ENCODE measurements at regions not wholly inside any gene's neighbourhood (a gene's known extent, or its start where the extent isn't known, plus 50 kb on each side); places are given as distances from the start of the nearest gene placed in this dataset.
"Not testable (repeated sequence)": the region's sequence is repeated elsewhere in the genome, so short reads cannot be mapped to it uniquely, and the experiment has no call there.

DNA sequence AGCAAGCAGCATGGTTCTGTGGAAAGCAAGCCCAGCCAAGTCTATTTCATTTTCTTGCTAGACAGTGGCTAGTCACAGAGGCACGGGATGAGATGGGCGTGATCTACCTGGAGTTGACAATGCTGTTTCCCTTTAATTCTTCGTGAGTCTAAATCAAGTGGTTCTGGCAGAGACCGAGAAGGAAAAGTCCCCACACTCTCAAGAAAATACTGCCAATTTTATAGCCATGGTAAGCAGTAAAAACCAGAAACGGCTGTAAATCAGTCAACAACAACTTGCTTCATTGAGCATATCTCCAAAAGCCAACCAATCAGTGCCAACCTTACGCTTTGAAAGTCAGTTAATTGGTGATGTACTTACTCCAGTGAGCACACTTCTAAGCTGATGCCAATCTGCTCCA, 223.4 kb downstream of the SEC23IP start:
- DNase-seq: no peak

DNA sequence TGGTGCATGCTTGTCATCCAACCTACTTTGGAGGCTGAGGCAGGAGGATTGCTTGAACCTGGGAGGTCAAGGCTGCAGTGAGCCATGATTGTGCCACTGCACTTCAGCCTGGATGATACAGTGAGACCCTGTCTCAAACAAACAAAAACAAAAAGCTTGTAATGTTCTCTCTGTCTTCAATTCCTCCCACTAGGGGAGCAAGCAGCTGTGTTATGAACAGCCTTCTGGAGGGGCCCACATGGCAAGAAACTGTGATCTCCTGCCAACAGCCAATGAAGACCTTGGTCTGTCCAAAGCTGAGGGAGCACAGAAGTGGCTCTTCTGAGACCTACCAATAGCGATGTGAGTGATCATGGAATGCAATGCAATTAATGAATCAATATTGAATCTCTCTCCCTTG, 229.2 kb downstream of the SEC23IP start:
- no peak for DNase-seq

DNA sequence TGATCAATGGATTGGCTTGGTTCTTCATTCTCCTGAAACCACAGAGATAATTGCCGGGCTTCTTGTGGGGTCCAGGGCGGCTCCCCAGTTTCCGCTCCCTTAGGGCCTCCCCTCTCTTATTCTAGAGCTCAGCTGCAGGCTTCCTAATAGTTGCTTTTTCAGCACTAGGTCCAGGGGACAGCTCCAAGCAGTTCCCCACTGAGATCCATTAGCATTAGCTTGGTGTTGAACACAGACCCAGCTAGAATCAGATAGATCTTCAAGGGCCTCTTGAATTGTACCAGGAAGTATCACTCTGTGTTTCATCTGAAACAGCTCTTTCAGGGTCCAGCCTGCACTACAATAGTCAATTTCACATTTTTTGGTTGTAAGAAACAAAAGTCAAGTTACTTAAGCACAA, 238.7 kb downstream of the SEC23IP start:
- DNase-seq: no peak

DNA sequence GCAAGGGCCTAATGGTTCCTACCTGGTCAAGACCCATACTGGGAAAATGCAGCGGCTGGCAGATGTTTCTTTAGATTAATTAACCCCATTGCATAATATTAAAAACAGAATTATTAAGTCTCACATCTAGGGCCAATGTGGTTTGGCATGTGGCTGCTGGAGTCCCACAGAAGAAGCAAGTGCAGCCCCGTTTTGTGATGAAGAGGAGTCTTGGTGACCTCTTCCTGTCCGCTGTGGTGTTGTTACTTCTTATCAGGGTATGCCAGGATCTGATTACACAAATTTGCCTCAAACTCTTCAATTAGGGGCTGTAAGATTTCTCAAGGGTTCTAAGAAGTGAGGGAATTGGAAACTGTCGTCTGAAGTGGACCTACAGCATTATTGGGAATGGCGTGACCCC, 240.3 kb downstream of the SEC23IP start:
- DNase-seq: no peak

DNA sequence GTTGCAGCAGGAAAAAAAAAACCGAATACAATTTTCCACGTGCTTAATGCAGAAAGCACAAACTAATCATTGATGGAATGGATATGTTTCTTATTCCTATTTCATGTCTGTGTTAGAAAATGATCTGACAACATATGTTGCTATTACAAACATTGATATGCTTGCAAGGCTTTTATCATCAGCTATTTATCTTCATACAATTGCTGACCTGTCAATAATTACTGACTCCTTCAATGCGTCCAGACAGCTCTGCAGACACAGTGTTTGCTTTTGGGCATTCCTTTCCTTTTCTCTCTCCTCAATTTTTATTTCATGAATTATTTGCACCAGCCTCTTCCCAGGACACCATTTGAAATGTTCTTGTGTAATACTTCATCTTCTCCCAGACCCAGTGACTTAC, 246.2 kb downstream of the SEC23IP start:
- no peak for DNase-seq

DNA sequence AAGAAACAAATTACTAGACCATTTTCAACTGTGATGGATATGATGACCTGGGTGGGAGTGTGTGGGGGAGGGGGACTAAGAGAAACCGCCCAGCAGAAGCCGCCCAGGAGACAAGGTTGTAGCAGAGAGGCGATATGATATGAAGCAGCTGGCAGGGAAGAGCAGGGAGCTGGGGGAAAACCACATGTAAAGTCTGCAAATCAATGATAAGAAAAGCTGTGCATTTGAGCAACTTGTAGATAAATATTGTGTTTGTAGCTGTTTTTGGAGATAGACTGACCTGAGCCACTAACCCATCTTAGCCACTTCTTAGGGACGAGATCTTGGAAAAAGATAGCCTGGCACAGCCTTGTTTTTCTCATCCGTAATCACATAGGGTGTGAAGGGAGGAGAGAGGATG, 252.6 kb downstream of the SEC23IP start:
- DNase-seq: no peak

DNA sequence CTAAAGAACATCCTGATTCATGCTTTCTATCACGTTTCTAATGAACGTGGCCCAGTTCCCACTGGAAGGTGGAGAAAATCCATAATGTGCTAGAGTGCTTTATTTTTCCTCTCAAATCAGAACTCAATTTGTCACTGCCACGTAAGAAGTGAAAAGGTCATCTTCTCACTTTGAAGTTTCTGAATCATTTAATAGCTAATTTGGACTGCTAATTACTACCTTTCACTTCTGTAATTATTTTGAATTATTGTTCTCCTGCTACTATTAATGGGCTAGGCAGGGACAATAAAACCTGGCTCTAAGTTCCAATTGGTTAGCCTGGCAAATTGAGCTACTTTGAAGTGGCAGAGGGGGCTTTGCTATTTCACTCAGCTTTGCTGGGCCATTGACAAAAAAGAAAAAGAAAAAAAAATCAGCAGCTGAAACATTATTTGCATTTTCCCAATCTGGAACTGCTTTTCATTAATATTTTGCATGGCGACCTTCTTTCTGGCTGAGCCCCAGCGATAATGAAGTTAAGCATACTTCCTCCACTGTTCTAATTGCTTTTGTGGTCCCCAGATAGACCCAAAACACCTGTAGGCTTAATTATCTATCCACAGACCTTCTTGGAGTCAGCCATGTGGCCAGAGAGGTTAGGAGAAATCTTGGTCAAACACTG, 264.2 kb downstream of the SEC23IP start:
- no peak for DNase-seq

DNA sequence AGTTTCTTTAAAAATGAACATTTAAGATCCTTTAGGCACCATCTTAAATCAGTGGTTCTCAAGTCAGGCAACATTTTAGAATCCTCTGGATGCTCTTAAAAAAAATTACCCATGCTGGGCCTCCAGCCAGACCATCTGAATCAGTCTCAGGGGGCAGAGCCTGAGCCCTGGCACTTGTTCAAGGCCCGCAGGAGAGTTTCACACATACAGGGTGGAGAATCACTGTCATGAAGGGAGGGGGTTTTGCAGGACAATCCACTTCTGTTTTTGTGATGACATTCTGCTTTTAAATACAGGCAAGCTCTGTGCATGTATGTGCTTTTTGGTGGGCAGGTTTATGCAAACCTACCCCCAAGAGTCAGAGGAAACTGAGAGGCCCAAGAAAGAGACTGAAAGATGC, 268.6 kb downstream of the SEC23IP start:
- no peak for DNase-seq

DNA sequence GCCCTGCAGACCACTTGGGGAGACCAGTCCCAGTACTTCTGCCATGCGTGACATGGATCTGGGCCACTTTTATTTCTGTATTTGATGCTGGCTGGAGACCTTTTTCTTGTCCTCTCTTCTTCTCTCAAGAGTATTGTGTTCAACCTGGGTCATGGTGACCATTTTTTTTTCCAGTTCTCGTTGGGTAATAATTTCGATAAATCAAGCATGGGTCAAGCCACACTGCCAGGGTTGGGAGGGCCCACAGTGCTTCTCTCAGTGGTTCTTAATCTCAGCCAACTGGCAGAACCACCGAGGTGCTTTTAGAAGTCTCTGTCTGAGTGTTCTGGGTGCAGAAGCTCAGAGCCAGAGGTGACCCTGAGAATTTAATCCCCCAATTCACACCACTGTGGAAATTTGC, 269.9 kb downstream of the SEC23IP start:
- no peak for DNase-seq

DNA sequence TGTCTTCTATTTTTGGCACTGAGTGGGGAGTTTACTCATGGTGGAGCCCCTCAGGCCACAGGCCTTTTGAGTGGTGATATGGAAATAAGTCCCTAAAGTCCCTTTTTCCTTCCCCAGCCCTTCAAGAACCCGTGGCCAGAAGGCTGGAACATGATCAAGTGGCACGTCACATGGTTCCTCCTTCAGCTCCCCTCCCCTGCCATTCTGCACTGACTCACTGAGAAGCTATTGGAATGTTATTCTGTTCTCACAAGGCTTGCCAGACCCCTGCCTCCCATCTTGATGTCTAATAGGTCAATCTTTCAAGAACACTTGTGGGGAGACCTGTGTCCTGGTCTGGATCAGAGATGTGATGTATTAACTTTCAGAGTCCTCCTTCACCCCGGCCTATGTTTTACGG, 279.8 kb downstream of the SEC23IP start:
- no peak for DNase-seq

DNA sequence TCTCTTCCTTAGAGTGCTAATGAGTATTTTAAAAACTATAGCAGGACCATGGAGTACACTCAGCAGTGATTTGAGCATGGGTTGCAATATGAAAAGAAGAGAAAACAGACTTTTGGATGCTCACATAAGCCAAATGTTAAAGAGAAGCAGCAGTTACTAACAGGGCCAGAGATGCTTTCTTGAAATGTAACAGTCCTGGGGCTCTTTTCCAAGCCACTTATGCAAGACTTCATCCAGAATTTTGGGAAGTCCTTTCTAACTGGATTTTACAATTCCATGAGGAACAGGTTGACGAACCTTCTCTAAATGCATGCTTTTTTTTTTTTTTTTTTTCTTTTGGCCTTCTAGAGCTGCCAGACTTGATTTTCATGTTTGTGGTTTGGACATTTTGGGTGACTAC, 282.0 kb downstream of the SEC23IP start:
- DNase-seq: no peak

DNA sequence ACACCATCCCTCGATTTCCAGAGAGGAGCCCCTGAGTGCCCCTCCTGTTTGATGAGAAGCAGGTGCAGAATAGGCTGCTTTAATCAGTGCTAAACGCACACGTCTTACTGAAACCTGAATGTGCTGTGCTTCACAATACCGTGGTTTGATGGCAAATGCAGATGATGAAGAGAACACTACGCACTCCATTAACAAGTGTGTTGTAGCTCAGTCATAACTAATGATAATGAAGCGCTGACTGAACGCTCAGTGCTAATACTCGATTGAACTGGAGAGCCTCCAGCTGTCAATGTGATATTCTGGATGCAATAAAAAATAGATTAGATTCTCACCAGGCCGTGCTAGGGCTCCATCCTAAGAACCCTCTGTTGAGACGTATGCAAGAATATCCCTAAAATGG, 279.7 kb upstream of the PLPP4 start:
- DNase-seq: no peak

DNA sequence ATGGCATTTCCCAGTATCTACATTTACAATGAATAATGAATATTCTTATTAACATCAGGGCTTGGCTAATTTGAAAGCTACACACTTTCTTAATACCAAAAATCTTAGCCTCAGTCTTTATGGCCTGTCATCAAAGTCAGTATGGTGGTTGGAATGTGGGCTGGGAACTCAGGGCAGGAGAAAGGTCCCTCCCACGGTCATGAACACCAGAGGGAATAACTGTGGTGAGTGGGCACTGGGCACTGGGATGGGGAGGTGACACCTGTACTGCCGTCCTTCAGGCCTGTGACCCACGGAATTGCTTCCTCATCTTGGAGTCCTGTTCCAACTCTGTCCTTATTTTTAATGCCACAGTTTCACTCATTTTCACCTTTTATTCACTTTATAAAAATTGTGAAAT, 276.9 kb upstream of the PLPP4 start:
- no peak for DNase-seq

DNA sequence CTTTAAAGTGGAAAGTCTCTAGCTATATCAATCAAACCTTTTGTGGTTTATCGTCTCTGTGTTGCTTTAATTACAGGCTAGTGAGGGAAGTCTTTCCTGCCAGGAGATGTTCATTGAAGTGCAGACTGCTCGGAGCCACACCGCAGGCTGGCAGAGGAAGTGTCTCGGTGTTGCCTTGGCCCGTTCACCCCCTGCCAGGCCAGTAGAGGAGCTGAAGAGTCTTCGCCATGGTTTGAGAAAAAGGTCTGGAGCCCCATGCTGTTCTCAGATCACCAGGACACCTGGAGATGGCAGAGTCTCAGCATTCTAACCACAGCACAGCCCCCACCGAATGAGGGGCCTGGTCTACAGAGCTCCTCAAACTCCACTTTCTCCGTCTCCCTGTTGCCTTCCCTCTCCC, 275.9 kb upstream of the PLPP4 start:
- DNase-seq: no peak

DNA sequence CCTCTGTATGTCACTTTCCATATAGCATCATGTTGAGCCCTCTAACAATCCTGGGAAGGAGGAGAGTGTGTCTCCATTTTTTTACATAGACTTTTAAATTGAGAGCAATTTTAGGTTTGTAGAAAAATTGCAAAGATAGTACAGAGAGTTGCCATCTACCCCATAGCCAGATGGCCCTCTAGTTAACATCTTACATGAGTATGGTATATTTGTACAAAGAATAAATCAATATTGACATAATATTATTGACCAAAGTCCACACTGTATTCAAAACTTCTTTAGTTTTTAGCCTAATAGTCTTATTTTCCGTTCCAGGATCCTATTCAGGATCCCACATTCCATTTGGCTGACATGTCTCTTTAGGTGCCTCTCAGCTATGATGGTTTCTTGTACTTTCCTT, 274.6 kb upstream of the PLPP4 start:
- no peak for DNase-seq

DNA sequence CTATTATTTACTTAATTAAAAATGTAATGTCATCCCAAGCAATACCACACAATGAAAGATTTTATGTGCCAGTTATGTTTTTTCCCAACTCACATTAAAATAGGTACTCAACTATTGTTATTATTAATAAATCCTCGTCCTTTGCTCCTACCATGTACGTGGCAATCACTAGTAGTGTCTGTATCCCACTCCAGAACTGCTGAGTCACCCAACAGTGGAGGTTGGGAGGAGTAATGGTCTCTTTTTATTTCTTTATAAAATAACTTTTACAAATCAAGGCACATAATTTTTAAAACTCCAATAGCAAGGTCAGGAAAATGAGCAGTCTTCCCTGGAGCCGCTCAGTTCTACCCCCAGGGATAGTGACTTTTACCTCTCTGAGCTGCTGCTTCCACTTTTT, 273.5 kb upstream of the PLPP4 start:
- no peak for DNase-seq

DNA sequence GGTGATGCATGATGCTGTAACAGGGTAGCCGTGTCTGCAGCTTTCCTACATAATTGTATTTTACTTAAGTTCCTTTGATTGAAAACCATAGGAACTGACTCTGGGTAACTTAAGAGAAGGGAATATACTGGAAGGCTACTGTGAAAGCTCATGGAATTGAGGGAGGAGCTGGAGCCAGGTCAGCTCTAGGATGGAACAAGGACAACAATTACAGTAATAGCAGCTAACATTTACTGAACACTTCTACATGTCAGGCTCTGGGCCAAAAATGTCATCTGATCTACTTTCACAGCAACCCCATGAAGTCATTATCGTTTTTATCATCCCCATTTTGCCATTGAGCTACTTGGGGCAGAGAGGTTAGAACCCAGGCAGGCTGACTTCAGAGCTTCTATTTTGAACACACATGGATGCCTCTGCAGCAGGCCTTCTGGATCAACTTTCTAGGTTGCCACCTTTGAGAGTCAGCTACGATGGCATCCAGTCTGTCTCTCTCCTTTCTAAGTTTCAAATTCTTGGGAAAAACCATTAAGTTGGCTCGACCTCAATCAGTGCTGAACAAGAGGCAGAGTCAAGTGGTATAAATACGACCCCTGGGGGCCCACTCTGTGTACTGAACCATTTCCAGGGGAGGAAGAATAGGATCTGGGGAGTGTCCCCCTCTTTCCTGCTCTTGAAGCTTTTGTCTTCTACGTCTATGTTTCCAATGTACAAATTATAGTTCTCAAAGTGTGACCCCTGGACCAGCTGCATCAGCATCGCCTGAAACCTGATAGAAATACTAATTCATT, 272.3 kb upstream of the PLPP4 start:
- DNase-seq: no peak

DNA sequence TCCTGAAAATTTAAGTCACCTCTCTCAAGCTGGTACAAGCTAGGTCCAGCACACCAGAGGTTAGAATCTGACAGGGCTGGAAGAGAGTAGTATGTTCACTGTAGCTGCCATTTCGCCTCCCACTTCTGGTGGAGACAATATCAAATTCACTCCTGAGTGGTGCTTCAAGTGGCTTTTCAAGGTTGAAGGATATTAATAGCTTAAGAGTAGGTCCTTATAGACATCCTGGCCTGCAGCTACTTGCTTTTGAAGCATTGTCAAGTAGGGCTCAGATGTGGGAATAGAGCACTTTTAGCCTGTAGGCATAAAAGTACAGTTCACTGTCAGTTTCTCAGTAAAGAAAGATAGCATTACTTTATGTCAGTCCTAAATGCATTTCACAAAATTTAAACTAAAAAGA, 270.5 kb upstream of the PLPP4 start:
- no peak for DNase-seq

DNA sequence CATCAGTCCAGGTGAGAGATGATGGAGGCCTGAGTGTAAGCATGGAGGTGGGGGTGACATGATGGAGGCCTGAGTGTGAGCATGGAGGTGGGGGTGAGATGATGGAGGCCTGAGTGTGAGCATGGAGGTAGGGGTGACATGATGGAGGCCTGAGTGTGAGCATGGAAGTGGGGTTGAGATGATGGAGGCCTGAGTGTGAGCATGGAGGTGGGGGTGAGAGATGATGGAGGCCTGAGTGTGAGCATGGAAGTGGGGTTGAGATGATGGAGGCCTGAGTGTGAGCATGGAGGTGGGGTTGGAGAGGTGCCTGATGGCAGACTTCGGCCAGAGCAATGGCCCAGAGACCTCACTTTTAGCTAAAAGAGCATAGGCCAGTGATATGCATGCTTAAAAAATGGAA, 269.9 kb upstream of the PLPP4 start:
- not testable (repeated sequence) for DNase-seq

DNA sequence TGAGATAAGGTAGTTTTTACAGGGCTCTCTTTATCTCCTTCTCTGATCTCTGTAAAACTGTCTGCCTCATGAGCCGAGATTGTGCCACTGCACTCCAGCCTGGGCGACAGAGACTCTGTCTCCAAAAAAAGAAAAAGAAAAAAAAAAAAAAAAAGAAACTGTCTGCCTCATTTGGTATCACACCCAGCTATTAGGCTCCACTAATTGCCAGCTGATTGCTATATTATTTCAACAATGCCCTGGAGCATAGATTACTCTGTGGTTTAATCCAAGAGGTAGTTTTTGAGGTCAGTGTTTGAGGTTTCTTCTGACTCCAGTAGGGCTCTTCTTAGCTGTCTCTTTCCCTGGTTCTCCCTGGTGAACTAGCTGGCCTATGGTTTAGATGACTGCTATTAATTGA, 268.1 kb upstream of the PLPP4 start:
- DNase-seq: no peak

DNA sequence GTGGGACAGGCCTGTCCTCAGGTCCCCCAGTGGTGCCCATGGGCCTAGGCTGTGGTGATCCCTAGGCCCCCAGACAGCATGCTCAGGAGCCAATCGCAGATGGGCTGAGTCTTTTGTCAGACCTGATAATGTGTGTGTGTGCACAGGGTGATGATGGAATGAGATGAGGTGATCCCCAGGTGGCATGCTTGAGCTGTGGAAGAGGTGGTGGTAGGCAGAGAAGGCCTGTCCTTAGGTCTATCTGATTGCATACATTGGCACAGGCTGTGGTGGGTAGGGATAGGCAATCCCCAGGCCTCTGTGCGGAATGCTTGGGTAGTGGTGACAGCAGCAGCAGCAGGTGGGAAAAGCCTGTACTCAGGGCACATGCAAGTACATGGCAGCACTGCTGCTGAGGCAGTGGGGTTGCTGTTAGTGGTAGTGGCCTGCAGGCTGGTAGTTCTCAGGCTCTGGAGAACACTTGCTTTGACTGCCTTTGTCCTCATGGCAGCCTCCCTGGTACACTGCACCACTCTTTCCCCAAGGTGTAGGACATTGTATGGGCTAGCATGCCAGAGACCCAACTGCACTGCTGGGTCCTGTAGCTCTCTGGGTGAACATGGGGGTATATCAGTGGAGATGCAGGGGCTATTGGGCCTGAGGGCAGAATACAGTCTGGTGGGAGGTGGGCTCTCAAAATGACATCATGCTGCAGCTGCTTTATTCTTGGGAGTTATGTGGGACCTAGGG, 260.9 kb upstream of the PLPP4 start:
- DNase-seq: no peak

DNA sequence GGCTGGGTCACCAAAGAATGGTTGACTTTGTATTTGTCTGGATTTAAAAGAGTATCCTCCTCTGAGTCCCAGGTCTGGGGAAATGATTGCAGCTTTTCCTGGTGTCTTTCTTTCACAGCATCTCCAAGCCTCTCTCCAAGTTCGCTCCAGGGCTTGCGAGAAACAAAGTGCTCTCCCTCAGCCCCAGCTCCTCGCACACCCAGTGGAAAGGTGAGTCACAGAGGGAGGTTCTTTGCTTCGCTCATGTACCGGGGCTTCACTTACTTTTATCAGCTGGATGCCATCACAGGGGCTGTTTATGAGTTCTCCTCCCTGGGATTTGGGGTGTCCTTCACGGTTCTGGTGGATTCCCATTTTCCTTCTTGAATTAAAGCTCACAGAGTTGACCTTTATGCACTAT, 252.2 kb upstream of the PLPP4 start:
- DNase-seq: no peak

DNA sequence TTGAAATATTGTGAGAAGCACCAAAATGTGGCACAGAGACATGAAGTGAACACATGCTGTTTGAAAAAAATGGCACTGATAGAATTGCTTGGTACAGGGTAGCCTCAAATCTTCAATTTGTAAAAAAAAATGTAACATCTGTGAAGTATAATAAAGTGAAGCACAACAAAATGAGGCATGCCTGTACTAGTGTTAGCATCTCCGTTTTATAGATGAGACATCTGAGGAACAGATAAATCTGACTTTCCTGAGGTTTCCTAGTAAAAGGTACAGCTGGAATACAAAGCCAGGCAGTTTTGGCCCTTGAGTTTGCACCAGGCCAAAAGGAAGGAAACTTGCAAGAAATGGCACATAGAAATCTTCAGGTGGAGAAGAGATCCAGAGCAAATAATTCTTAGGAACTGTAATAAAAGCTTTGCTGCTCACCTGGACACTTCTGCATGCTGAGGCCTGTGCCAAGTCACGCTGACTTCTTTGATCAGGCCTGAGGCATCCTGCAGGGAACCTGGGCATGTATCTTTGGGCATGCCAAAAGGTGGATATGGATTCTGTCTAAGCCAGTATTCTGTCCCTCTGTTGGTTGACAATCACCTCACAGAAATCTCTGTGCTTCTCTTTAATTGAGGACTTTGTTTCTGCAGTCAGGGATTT, 251.5 kb upstream of the PLPP4 start:
- DNase-seq: no peak

DNA sequence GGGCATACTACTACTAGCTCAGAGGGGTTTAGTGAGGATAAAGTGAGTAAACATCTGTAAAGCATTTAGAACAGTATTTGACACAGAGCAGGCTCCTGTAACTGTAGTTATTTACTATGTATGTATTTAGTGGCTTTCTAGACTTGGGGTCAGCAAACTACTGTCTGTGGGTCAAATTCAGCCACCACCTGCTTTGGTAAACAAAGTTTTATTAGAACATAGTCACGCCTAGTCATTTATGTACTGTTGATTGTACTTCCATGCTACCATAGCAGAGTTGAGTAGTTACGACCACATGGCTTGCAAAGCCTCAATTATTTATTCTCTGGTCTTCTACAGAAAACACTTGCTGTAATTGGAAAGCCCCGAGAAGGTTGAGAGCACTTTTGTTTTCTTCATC, 248.5 kb upstream of the PLPP4 start:
- DNase-seq: no peak
